ENCODE measurements at regions not wholly inside any gene's neighbourhood (a gene's known extent, or its start where the extent isn't known, plus 50 kb on each side); places are given as distances from the start of the nearest gene placed in this dataset.

DNA sequence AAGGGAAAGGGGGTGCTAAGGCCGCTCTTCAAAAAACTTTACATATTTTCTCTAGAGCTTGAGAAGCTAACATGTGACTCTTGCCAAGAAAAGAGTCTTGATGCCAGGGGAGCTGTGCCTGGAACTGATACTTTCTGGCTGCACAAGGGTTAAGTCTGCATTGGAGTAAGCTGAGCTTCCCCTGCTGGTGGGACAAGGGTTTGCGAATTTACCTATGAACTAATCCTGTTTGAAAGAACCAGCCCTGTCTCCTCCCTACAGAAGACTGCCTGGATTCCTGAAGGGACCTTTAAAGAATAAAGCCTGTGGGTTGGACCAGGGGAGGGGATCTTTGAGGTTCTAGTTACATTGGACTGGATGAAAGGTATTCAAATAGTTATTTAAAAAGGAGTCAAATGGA is 58.3 kb upstream of the EPHA3 start (continued):
- TF ChIP-seq ZNF462 (CRISPR knock-in tag; IDR thresholded peaks at IDR 0.05): peak; percentile 75; the same call in 1 of the 2 replicates
- TF ChIP-seq, protein P1, sequence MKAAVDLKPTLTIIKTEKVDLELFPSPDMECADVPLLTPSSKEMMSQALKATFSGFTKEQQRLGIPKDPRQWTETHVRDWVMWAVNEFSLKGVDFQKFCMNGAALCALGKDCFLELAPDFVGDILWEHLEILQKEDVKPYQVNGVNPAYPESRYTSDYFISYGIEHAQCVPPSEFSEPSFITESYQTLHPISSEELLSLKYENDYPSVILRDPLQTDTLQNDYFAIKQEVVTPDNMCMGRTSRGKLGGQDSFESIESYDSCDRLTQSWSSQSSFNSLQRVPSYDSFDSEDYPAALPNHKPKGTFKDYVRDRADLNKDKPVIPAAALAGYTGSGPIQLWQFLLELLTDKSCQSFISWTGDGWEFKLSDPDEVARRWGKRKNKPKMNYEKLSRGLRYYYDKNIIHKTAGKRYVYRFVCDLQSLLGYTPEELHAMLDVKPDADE (IDR thresholded peaks at IDR 0.05): no peak
- no peak for TF ChIP-seq ZNF331 (CRISPR knock-in tag; IDR thresholded peaks at IDR 0.05; ENCODE audit: low read depth)
- no peak for TF ChIP-seq ZNF114 (CRISPR knock-in tag; IDR thresholded peaks at IDR 0.05)
- no peak for TF ChIP-seq EZH2 (IDR thresholded peaks at IDR 0.05; ENCODE audit: low read depth, unreplicated experiment)
- no peak for TF ChIP-seq JUNB (IDR thresholded peaks at IDR 0.05; ENCODE audit: unreplicated experiment)
- TF ChIP-seq NANOG (IDR thresholded peaks at IDR 0.05; ENCODE audit: borderline replicate concordance): no peak
- TF ChIP-seq, protein P2, sequence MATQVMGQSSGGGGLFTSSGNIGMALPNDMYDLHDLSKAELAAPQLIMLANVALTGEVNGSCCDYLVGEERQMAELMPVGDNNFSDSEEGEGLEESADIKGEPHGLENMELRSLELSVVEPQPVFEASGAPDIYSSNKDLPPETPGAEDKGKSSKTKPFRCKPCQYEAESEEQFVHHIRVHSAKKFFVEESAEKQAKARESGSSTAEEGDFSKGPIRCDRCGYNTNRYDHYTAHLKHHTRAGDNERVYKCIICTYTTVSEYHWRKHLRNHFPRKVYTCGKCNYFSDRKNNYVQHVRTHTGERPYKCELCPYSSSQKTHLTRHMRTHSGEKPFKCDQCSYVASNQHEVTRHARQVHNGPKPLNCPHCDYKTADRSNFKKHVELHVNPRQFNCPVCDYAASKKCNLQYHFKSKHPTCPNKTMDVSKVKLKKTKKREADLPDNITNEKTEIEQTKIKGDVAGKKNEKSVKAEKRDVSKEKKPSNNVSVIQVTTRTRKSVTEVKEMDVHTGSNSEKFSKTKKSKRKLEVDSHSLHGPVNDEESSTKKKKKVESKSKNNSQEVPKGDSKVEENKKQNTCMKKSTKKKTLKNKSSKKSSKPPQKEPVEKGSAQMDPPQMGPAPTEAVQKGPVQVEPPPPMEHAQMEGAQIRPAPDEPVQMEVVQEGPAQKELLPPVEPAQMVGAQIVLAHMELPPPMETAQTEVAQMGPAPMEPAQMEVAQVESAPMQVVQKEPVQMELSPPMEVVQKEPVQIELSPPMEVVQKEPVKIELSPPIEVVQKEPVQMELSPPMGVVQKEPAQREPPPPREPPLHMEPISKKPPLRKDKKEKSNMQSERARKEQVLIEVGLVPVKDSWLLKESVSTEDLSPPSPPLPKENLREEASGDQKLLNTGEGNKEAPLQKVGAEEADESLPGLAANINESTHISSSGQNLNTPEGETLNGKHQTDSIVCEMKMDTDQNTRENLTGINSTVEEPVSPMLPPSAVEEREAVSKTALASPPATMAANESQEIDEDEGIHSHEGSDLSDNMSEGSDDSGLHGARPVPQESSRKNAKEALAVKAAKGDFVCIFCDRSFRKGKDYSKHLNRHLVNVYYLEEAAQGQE (IDR thresholded peaks at IDR 0.05; ENCODE audit: unreplicated experiment): no peak

Data from GM23338 (cell line).